Activated CD4-positive, alpha-beta T cell treated with anti-CD3 and anti-CD28 coated beads, Interleukin-2, amount 50 U/mL, for 16 hours (primary cell): ENCODE measurements at regions not wholly inside any gene's neighbourhood (a gene's known extent, or its start where the extent isn't known, plus 50 kb on each side); places are given as distances from the start of the nearest gene placed in this dataset.

ENCODE experiments used
- DNase-seq: peaks from one replicate; pipeline ENCODE4 v3.0.0-alpha.2; 2020

DNA sequence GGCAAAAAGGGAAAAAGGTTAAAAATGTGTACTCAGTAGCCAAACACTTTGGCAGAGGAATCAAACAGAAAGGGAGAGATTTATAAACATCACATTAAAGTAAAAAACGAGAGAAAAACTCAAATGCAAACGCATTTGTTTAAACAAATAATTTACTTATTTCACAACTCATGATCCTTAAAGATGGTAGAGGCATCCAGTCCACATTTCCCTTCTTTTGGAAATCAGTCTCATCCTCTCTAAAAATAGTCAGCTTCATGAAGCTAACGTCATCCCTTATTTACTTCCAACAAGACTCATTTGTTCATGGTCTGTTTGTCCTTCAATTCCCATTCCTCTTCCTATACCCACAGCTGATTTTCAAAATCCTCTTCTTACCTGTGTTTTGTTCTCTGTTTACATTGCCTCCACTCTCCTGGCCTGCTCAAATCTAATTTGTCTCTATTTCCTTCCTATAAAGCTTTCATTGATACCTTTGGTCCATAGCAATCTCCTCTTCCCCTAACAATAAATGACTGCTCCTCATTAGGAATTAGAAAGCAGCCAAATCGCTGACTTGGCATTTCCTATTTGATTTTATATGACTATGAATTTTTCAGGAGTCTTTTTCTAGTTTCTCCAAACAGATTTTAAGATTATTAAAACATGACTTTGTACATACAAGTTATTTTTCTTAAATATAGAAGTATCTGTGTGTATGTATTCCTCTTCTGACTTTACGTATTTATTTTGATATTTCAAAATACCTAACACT is 805.3 kb downstream of the TLE1 start:
- no peak for DNase-seq

DNA sequence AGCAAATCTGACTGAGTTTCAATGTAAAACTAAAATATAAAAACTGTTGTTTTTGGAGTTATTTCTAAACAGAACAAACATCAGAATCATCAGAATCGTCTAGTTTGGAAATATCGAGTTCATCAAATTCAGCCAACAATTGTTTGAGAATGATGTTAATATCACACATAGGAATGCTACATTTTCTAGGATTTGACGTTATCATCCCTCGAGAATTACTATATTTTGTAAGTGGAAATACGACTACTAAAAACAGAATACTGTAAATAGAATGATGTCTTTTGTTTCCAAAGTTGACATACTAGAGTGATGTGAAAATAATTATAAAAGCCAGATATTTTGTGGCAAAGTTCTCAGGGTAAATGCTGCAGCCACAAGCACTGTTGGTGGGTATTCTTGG is 805.9 kb downstream of the TLE1 start:
- DNase-seq: no peak

DNA sequence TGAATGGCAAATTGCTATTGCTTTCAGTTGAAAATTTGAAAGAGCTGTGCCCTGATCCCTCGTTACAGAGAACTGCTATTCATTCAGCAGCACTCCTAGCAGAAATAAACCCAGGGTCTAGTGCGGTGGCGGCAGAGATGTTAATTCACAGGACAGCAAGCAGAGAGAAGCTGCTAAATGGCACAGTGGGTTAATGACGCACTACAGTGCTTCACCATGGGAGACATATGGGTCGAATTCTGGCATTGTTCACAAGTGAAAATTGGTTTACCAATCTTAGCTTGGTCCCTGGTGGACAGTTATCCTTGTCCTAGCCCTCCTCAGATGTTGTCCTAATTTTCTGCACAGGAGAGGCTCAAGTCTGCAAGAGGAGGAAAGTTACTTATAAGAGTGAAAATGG is 807.4 kb downstream of the TLE1 start:
- DNase-seq: no peak

DNA sequence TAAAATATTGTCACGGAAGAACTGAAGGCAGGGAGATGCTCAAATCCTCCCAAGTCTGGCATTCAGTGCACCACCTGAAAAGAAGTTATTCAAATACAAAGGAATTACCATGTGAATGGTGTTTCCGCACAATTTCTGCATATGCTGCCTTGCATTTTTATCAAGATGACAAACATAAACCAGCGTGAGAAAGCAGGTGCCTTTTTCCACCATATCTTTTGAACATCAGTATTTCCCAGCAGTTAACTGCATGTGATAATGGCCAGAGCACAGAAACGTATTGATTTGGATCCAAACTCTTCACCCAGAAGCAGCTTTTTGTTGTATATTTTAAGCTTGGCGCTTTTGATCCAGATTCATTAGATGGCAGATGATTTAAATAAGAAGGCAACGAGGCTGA is 808.0 kb downstream of the TLE1 start:
- no peak for DNase-seq

DNA sequence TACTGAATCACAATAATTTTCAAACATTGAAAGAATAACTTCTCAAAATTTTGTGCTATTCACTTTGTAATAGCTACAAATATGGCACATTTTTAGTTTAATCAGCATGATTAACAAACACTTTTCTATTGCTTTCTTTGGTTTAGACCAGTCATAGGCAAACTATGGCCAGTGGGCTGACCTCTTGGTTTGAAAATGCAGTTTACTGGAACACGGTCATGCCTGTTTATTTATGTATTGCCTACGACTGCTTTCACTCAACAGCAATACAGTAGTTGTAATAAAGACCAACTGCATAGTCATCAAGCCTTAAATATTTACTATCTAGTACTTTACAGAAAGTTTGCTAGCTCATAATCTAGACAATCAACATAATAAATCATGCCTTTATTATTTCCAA is 810.8 kb downstream of the TLE1 start:
- no peak for DNase-seq

DNA sequence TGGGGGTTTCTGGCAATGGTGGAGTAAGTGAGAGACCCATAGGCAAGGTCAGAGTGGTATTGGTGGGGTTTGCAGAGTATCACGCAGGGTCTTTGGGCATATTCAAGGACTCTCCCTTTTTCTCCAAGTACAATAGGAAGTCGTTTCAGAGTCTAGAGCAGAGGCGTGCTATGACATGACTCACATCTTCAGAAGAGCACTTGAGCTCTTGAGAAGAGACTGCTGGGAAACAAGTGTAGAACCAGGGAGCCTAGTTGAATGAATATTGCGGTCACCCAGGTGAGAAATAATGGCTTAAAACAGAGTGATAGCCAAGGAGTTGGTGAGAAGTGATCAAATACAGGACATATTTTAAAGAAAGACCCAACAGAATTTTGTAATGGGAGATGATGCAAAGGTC is 813.4 kb downstream of the TLE1 start:
- DNase-seq: no peak

DNA sequence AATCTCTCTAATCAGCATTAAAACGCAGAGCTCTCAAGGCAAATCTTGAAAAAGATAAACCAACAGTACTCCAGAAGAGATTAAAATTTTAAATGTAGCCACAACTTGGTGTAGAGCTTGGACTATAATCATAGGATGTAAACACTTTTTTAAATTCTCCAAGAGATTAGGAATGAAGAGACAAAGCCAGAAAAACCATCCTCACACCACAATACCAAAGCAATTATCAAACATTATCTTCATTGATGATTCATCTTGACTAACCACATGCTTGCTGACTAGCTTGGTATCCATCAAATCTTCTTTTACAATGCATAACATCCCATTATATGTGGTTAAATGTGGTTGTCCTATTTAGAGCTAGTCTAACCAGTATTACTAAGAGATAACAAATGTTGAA is 815.1 kb downstream of the TLE1 start:
- no peak for DNase-seq

DNA sequence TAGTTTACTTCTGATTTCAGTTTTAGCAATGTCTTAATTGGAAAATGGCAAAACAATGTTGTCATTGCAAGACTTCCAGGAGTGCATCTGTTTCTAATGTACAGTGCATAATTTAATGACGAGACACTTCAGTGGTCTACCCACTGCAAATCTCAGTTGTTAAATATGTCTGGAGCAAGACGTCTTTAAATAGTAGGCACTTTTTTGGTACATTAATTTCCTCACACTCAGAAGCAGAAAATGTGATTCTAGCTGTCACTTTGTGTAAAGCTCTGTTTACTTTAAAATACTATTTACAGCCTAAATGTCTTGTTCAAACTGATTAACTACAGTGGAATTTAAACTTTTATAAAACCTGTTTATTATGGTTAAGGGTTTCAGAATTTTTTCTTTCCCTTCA is 815.5 kb downstream of the TLE1 start:
- DNase-seq: no peak

DNA sequence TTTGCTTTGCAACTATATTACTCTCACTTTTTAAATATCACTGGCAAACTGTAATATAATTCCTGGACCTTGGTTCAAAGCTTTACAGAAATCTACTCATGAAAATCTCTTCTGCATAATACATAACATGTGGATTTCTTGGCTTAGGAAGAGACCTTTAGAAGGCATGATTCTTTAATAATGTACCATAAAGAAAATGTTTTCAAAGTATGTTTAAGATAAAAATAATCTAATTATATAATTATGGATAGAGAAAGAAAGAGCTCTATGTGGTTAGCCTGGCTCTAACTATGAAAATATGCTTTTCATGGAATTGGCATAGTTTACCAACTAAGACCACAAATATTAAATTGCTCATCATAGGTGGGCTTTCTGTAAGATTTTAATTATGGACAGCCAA is 817.8 kb downstream of the TLE1 start:
- DNase-seq: no peak

DNA sequence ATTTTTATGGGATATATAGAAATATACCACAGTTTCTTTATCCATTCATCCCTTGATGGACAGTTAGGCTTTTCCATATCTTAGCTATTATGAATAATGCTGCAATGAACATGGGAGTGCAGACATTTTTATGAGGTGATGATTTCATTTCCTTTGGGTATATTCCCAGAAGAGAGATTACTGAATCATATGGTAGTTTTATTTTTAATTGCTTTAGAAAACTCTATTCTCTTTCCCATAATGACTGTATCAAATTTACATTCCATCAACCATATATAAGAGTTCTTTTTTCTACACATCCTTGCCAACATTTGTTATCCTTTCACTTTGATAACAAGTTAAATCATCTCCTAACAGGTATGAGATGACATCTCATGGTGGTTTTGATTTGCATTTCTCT is 821.6 kb downstream of the TLE1 start:
- no peak for DNase-seq

DNA sequence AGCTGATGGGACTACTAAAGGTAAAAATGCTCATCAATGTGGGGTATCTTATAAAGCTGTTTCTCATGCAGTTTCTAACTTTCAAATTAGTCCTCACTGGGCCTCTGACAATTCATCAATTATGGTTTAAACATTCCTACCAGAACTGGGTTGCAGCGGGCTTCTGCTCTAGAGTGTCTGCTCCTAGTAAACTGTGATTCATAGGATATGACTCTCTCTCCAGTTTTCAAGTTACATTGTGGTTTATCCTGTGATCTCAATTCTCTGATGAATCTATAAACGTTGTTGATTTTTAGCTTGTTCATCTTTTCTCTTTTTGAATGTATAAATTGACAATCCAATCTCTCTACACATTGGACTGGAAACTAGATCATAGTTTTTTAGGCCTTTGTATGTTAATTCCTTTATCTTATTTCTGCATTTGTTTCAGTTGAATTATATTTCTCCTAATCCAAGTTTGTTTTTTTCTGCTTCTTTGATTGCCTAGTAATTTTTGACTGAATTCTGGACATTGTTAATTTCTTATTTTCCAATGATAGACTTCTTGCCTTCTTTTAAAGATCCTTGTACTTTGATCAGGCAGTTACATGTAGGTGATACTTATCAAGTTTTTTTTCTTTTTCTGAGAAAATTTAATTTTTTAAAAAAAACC is 822.6 kb downstream of the TLE1 start:
- no peak for DNase-seq

DNA sequence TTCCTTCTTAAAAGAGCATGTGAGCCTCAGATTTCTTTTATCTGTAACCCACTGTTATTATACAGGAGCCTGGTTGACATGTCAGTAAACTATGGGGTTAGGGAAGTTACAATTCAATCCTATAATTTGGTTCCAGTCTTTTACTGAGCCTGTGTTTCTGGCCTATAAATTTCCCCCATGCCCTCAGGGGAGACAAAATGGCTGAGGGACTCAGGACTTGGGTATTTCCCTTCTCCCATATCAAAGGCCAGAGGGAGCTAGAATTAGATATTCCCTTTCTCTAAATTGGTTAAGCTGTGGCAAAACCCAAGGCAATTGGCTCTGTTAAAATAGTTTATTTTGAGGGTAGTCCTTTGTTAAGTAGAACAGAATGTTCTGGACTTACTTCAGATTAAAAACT is 823.2 kb downstream of the TLE1 start:
- DNase-seq: no peak

DNA sequence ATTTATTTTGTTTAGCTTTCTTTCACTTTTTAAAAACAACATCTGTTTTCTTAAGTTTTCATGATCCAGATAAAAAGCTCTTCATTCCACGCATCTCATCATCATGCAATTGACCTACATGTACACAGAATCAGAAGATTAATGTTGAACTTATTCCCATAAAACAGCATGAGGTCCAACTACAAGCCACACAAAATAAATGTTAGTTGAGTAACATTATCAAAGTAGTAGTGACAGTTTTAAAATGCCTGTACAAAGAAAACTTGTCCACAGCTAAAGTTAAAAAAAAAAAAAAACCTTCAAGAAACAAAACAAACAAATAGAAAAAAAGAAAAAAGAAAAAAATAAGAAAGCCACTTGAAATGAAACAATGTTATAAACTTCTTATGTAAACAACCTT is 846.3 kb downstream of the TLE1 start:
- no peak for DNase-seq

DNA sequence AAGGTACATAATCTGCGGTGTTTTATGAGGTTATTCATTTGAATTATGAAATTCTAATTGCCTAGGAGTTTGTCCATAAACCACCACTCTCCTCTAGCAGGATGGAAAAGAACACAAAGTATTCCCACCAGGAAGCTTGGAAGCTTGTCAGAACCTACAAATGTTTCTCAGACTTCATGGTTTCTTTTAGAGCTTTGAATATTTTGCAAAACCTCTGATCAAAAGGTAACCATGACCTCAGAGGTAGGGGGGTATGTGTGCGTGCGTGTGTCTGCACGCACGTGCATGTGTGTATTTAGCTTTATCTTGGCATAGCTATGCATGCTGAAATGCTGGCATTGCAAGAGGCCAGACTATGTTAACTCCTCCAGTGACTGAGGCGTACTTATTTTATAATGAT is 847.0 kb downstream of the TLE1 start:
- DNase-seq: no peak

DNA sequence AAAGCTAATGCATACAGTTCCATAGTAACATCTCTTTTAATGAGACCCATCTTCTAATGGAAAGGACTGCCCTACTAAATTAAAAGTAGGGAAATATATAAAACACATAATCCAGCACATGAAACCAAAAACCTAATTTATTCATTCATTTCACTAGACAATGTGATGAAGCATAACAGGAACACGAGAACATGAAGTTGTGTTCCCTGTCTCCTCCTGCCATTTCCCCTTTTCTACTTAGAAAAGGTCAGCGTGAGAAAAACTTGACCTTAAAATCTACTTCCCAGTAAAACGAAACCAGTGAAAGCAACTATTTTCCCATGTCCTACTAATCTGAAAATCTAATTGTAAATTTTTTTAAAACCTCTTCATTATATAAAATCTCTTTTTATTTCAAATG is 847.5 kb downstream of the TLE1 start:
- DNase-seq: no peak

DNA sequence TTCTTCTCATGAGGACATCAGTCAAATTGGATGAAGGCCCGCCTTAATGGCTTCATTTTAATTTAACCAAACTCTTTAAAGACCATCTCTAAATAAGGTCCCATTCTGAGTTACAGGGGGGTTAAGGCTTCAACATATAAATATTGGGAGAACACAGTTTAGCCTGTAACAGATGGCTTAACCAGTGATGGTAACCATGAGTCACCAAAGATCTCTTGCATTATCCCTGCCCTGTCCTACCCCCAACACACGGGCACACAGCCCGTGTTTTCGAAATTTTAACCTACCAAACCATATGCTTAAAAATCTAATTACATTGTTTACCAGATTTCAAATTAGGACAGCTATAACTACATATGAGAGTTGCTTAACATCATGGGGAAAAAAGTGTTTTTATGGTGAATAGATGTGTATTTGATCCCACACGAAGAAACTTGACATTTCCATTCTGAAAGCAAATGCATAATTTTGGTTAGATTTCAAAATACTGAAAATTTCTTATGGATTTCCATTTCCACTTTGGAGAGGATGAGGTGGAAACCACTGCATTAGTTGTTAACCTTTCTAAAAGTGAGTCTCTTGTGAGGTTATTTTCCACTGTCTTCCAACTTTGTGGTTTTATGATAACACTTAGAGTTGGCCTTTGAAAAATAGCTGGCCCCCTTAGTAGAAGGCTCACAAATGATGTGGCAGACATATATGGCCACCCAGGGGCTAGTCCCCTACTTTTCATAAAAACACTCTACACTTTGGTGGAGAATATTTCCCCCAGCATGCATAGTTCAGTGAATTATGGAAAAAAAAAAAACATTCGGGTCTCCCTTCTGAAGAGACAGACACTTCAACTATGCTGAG is 849.3 kb downstream of the TLE1 start:
- DNase-seq: no peak

DNA sequence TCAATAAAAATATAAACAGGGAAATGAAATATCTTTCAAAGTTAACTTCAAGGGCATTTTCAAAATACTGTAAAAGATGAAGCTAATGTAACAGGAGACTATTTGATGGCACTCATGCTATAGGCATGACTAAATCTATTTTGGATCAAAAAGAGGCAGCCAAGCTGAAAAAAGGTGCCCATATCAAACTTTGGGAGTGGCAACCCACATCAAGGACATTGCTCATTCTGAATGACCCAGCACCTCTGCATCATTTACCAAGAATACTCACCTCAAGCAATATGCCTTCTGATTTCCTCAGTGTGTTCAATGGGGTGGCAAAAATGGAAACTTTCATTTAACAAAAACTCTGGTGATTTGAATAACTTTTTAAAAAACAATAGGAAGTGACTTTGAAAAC is 853.3 kb downstream of the TLE1 start:
- no peak for DNase-seq

DNA sequence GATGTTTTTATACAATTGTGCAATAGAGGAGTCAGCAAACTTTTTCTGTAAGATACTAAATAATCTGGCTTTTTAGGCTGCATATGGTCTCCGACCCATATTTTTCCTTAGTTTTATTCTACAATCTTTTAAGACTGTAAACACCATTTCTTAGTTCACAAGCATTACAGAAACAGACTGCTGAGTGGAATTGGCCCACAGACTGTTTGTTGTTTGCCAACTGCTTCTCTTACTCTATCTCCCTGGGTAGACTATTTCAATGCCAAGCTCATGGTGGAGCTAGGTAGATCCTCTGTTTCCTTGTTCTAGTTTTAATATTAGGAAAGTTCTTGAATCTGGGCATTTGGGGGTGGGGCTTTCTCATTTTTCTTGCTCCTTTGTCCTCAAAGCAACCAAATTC is 857.6 kb downstream of the TLE1 start:
- DNase-seq: no peak

DNA sequence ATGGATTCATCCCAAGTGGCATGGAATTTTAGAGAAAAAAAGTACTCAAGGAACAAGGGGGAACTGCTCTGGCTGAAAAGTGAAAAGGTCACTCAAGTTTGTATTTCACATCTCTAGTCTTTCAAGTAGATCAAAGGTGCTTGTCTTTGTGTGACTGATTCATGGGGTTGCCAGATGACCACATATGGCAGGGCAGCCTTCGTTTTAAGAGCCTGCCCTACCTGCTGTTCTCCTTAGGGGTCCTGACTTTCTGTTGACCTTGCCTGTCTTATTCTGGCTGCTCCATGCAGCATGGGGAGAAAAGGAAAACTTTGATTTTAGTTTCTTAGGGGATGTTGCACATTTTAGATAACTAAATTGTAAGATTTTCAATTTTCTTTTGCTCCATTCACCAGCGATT is 877.7 kb downstream of the TLE1 start:
- DNase-seq: no peak

DNA sequence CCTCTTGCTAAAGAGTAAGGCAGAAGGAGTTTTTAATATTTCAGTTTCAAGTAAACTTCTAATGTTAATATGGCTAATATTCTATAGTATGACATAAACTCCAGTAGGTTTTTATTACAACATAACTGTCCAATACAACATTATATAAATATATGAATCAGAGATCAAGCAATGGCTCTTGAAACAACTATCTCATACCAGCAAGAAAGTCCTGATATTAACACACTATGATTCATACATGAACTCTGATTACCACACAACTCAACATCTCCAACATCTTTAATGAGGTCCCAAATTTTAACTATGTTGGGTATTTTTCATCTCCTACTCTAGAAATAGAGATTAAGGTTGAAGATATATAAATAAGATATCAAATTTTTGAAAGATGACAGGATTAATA is 878.3 kb downstream of the TLE1 start:
- DNase-seq: no peak

DNA sequence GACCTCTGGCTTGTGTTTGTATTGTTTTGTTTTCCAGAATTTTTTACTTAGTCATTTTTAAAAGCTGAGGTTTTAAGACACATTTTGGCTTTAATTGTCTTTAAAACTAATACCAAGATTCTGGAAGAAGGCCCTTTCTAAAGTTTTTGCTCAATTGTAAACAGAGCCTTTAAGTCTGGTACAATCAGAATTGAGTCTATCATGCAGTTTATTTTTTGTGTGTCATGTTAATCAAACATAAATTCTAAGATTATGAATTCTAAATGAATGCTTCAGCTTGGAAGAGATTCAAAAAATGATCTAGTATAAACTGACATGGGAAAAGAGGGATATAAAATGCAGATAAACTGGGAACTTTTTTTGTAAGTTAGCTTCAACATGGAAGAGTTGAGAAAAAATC is 882.7 kb downstream of the TLE1 start:
- no peak for DNase-seq

DNA sequence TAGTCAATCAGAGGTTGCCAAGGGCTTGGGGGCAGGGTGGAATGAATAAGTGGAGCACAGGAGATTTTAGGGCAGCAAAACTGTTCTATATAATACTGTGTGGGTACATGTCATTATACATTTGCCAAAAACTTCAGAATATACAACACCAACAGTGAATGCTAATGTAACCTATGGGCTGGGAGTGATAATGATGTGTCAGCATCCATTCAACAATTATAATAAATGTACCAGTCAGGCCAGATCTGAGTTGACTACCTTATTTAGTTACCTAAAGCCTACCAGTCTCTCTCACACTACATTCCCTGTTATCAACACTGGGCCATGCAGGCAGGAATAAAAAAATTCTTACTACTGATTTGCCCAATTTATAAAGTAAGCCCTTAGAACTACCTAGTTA is 884.5 kb downstream of the TLE1 start:
- no peak for DNase-seq

DNA sequence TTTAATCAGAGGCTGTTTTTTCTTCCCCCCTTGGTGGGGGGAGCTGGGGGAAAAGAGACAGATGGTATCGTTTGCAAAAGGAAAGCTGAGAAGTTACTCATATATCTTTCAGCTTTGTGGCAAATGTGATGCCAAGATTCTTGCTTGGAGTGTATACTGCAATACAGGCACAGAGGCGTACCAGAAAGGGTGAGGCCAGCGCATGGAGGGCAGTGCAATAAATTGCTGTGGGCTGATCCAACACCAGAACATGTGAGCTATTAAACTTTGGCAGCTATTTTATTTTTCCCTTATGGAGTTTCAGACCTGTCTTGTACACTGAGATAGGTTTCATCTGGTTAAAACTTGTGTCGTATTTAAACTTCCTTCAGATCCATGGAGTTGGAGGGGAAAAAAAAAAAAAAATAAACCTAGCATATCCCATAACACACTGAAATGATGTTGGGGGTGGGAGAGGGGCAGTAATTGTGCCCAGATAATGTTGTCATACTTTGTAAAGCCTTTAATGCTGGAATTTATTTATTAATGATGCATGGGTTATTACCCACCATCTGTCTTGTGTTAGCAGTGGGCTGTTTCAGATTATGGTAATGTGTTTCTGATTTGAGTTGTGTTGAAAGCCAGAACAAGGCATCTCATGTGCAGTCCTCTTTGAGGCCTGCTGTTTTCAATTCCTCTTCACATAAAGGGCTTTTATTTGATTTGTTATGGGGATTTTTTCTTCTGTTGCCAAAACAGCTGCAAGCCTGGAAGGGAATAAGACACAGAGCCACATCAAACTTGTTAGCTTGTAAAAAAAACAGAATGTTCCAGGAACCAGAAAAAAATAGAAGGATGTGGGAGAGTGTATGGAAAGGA is 891.3 kb downstream of the TLE1 start:
- DNase-seq: no peak
